Activated naive CD8-positive, alpha-beta T cell treated with anti-CD3 and anti-CD28 coated beads, Interleukin-2, amount 10 ng/mL, durations not matched to agents 7 days and 5 days (primary cell): ENCODE measurements at regions not wholly inside any gene's neighbourhood (a gene's known extent, or its start where the extent isn't known, plus 50 kb on each side); places are given as distances from the start of the nearest gene placed in this dataset.

Source experiments
- ATAC-seq: fragments of 150-1000 bp; cut with Tn5 transposase; one replicate; pipeline ENCODE4 v1.10.0; 2021; ENCODE audit warnings: low read depth, moderate library complexity
- POLR2A ChIA-PET: fragments of 350-600 bp; sonication (Branson Sonifier 250); formaldehyde crosslinking; loops from one replicate; lab custom pipeline; 2021; ENCODE audit warnings: antibody characterized with exemption; lab: Charles Lee
- DNase-seq: peaks from one replicate; pipeline ENCODE4 v3.0.0; 2021
- H3K27ac Mint-ChIP-seq: one replicate; pipeline ENCODE4 v1.8.0; 2022; ENCODE audit warnings: mild to moderate bottlenecking, mixed read lengths
- H3K27me3 Mint-ChIP-seq: one replicate; pipeline ENCODE4 v1.8.0; 2022; ENCODE audit warnings: mild to moderate bottlenecking, moderate library complexity, mixed read lengths
- H3K36me3 Mint-ChIP-seq: one replicate; pipeline ENCODE4 v1.8.0; 2021; ENCODE audit warnings: mild to moderate bottlenecking, mixed read lengths
- H3K4me1 Mint-ChIP-seq: one replicate; pipeline ENCODE4 v1.8.0; 2021; ENCODE audit warnings: mixed read lengths
- H3K4me3 Mint-ChIP-seq: one replicate; pipeline ENCODE4 v1.8.0; 2022; ENCODE audit warnings: mild to moderate bottlenecking, moderate library complexity, mixed read lengths
- H3K9me3 Mint-ChIP-seq: one replicate; pipeline ENCODE4 v1.8.0; 2021; ENCODE audit warnings: mixed read lengths

DNA sequence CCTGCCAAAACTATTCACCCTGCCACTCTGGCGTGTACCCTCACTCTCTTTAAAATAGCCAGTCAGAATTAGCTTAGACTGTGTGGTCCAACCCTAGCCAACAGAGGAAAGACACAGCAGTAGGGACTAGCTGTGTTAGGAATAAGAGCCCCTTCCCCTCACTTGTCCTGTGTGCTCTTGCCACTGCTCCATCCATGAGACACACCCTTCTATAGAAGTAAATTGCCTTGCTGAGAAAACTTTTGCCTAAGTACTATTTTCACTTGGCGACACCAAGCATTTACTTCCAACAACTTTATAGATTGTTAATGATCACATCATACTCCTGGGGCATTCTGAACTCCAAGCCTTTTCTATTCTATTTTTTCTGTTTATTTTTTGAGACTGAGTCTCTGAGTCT lies 170.2 kb upstream of the TRIM24 start:
- Mint-ChIP-seq H3K9me3 (peaks cover 7% of the 10 kb centered on the region), H3K27ac (no peak overlapping the region), H3K36me3 (no peaks in the 10 kb centered on the region), H3K4me3 (no peak overlapping the region), H3K27me3 (no peaks in the 10 kb centered on the region), H3K4me1 (no peaks in the 10 kb centered on the region)
- DNase-seq = no peak
- POLR2A ChIA-PET = no interaction called here
- no peak for ATAC-seq

DNA sequence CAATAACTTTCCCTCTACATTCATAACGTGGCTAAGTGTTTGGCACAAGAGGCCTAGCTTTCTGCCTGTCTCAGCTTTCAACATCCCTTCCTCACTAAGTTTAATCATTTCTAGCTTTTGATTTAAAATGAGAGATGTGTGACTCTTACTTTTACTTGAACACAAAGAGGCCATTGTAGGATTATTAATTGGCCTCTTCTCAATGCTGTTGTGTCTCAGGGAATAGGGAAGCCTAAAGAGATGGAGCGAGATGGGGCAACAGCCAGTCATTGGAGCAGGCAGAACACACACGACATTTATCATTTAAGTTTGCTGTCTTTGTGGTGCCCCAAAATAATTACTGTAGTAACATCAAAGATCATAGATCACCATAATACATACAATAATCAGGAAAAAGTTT lies 167.1 kb upstream of the TRIM24 start:
- ATAC-seq (no peak), DNase-seq (no peak)
- Mint-ChIP-seq H3K4me3 (no peak overlapping the region), H3K36me3 (no peaks in the 10 kb centered on the region), H3K27ac (no peak overlapping the region), H3K9me3 (peaks cover 7% of the 10 kb centered on the region), H3K4me1 (no peaks in the 10 kb centered on the region), H3K27me3 (no peaks in the 10 kb centered on the region)
- POLR2A ChIA-PET = no interaction called here

DNA sequence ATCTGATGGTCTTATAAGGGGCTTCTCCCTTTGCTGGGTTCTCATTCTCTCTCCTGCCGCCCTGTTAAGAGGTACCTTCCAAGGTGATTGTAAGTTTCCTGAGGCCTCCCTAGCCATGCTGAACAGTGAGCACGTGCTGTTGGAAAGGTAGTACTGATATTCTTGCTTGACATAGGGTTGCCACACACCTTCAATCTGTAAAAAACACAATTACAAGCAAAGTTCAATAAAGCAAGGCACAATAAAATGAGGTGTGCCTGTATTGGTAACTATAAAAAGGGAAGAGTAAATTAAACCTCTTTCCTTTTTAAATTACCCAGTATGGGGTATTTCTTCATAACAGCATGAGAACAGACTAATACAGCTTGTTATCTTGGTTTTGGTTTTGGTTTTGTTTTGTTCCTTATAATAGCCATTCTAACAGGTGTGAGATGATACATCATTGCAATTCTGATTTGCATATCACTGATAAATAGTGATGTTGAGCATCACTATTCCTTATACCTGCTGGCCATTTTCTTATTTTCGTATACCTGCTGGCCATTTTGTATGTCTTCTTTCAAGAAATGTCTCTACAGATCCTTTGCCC lies 164.9 kb upstream of the TRIM24 start:
- no peak for ATAC-seq
- Mint-ChIP-seq H3K27ac (no peak overlapping the region), H3K36me3 (no peaks in the 10 kb centered on the region), H3K4me3 (no peak overlapping the region), H3K4me1 (no peaks in the 10 kb centered on the region), H3K27me3 (no peaks in the 10 kb centered on the region), H3K9me3 (peaks cover 4% of the 10 kb centered on the region)
- POLR2A ChIA-PET = no interaction called here
- DNase-seq = no peak

DNA sequence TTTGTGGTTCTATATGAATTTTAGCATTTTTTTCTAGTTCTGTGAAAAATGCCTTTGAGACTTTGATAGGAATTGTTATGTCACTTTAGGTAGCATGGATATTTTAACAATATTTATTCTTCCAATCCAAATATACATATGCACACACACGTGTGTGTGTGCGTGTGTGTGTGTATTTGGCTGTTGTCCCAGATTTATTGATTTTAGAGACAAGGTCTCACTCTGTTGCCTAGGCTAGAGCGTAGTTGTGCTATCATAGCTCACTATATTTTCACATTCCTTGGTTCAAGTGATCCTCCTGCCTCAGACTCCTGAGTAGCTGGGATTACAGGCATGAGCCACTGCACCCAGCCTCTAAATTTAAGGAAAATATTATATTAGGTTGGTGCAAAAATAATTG lies 162.5 kb upstream of the TRIM24 start:
- no peaks in the 10 kb centered on the region for H3K9me3 Mint-ChIP-seq
- DNase-seq = no peak
- no peak overlapping the region for H3K27ac Mint-ChIP-seq
- no peaks in the 10 kb centered on the region for H3K36me3 Mint-ChIP-seq
- ATAC-seq = no peak
- H3K27me3 Mint-ChIP-seq = no peaks in the 10 kb centered on the region
- H3K4me3 Mint-ChIP-seq = no peak overlapping the region
- POLR2A ChIA-PET = no interaction called here
- no peaks in the 10 kb centered on the region for H3K4me1 Mint-ChIP-seq

DNA sequence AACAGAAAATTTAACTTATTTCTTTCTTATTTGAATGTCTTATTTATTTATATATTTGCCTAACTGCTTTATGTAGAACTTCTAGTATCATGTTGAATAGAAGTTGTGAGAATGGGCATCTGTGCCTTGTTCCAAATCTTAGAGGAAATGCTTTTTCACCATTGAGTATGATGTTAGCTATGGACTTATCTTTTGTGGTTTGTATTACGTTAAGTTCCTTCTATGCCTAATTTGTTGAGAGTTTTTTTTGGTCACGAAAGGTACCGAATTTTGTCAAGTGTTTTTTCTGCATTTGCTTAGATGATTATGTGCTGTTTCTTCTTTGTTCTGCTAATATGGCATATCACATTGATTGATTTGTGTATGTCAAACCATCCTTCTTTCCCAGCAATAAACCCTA lies 161.0 kb upstream of the TRIM24 start:
- no peaks in the 10 kb centered on the region for H3K9me3 Mint-ChIP-seq
- no peaks in the 10 kb centered on the region for H3K4me1 Mint-ChIP-seq
- POLR2A ChIA-PET = no interaction called here
- ATAC-seq = no peak
- no peak overlapping the region for H3K27ac Mint-ChIP-seq
- no peak for DNase-seq
- H3K36me3 Mint-ChIP-seq = no peaks in the 10 kb centered on the region
- H3K4me3 Mint-ChIP-seq = no peak overlapping the region
- no peaks in the 10 kb centered on the region for H3K27me3 Mint-ChIP-seq

DNA sequence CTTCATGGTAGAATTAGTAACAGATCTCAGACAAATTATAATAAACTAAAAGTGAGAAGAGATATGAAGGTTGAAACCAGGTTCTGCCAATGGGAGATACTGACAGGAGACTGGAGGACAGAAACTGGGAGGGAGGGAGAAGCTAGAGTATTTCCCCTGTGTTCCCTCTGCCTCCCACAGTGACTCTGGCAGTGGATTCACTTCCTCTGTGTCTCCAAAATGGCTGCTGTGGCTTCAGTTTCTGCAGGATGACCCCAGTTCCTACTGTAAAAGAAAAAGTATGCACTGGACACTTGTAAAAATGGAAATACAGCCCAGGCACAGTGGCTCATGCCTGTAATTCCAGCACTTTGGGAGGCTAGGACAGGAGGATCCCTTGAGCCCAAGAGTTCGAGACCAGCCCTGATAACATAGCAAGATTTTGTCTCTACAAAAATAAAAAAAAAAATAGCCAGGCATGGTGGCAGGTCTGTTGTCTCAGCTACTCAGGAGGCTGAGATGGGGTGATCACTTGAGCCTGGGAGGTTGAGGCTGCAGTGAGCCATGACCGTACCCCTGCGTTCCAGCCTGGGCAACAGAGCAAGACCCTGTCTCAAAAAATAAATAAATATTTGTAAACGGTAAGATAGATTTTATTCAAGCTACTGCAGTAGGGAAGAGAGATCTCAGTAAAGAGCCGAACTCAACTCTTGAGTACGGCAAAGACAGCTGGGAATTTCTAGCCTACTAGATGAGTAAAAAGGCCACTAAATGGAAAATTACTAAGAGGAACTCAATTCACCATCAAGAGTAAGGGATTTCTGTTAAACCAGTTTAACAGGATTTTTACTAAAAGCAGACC lies 156.6 kb upstream of the TRIM24 start:
- Mint-ChIP-seq H3K27ac (no peak overlapping the region), H3K4me3 (no peak overlapping the region), H3K4me1 (no peaks in the 10 kb centered on the region), H3K27me3 (no peaks in the 10 kb centered on the region), H3K9me3 (no peaks in the 10 kb centered on the region), H3K36me3 (no peaks in the 10 kb centered on the region)
- ATAC-seq (no peak), DNase-seq (no peak)
- POLR2A ChIA-PET = no interaction called here

DNA sequence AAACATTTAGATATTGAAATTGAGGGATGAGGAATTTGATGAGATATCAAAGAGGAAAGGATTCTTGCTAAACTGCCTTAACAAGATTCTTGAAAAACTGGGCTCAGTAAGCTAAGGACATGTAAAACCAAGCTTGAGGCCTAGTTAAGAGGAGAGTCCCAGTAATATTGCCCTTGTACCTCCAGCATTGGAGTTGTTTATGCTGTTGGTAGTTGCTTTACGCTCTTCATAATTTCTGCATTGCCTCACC lies 156.1 kb upstream of the TRIM24 start:
- no peaks in the 10 kb centered on the region for H3K9me3 Mint-ChIP-seq
- POLR2A ChIA-PET = no interaction called here
- no peak for ATAC-seq

DNA sequence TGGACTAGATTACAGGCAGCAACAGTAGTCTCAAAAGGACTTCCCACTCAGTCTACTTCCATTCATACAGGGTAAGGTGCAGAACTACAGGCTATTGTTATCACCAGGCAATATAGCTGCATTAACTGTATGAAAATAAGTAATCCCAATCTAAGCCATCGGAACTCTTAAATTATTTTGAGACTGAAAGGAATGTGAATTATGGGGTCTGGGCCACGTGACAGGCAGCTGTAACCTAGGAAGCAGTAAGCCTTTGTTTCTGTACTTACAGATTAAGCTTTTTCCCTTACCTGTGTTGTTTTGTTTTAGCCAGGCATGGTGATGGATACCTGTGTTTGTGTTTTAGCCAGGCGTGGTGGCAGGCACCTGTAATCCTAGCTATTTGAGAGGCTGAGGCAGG lies 152.4 kb upstream of the TRIM24 start:
- Mint-ChIP-seq H3K4me3 (no peak overlapping the region), H3K27ac (no peak overlapping the region), H3K9me3 (no peaks in the 10 kb centered on the region), H3K27me3 (no peaks in the 10 kb centered on the region), H3K36me3 (no peaks in the 10 kb centered on the region), H3K4me1 (no peaks in the 10 kb centered on the region)
- DNase-seq (no peak), ATAC-seq (no peak)
- POLR2A ChIA-PET = no interaction called here

More for the DNA sequence above, 156.1 kb upstream of the TRIM24 start:
- Mint-ChIP-seq H3K27ac (no peak overlapping the region), H3K4me1 (no peaks in the 10 kb centered on the region), H3K36me3 (no peaks in the 10 kb centered on the region), H3K27me3 (no peaks in the 10 kb centered on the region), H3K4me3 (no peak overlapping the region)
- no peak for DNase-seq

DNA sequence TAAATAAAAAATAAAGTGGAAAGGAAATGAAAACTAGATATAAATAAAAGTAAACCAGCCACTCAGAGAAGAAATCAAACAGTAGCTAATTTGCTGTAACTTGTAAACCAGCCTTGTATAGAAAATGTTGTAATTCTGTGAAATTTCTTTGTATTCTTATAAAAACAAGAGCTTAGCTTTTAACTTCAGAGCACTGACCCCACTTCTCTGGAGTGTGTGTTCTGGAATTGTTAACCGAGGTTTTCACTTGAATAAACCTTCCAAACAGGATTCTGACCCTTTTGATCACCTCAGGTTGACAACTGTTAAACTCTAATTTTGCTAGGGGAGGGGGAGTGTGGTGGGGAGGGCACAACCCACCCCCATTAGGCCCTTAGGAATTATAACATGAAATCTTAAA lies 151.9 kb upstream of the TRIM24 start:
- Mint-ChIP-seq H3K27ac (no peak overlapping the region), H3K4me1 (no peaks in the 10 kb centered on the region), H3K4me3 (no peak overlapping the region), H3K9me3 (no peaks in the 10 kb centered on the region), H3K36me3 (no peaks in the 10 kb centered on the region), H3K27me3 (no peaks in the 10 kb centered on the region)
- DNase-seq (no peak), ATAC-seq (no peak)
- POLR2A ChIA-PET = no interaction called here

DNA sequence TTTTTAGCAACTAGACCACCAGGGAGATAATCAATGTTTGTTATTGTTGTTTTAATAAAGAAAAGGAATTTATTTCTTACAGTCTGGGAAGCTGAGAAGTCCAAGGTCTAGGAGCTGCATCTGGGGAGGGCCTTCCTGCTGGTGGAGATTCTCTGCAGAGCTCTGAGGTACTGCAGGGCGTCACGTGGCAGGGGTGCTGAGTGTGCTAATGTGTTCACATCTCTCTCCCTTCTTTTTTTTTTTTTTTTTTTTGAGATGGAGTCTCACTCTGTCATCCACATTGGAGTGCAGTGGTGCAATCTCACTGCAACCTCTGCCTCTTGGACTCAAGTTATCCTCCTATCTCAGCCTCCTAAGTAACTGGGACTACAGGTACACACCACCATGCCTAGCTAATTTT lies 150.9 kb upstream of the TRIM24 start:
- ATAC-seq = no peak
- peaks cover 4% of the 10 kb centered on the region for H3K4me1 Mint-ChIP-seq
- H3K4me3 Mint-ChIP-seq = no peak overlapping the region
- no peak overlapping the region for H3K27ac Mint-ChIP-seq
- no peak for DNase-seq
- H3K27me3 Mint-ChIP-seq = no peaks in the 10 kb centered on the region
- H3K36me3 Mint-ChIP-seq = no peaks in the 10 kb centered on the region
- POLR2A ChIA-PET = no interaction called here
- no peaks in the 10 kb centered on the region for H3K9me3 Mint-ChIP-seq

DNA sequence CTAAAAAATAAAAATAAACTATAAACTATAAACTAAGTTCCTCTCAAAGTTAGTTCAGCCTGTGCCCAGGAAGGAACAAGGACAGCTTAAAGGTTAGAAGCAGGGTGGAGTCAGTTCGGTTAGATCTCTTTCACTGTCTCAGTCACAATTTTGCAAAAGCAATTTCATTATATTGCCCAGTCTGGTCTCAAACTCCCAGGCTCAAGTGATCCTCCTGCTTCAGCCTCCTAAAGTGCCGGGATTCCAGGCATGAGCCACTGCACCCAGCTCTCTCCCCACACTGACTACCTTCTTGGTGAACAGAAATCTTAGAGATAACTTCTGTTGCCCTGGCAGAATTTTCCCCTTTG lies 146.3 kb upstream of the TRIM24 start:
- Mint-ChIP-seq H3K9me3 (no peaks in the 10 kb centered on the region), H3K4me1 (peaks cover 4% of the 10 kb centered on the region), H3K4me3 (no peak overlapping the region), H3K36me3 (no peaks in the 10 kb centered on the region), H3K27me3 (peaks cover 3% of the 10 kb centered on the region), H3K27ac (no peak overlapping the region)
- ATAC-seq = no peak
- DNase-seq = no peak
- POLR2A ChIA-PET = no interaction called here

DNA sequence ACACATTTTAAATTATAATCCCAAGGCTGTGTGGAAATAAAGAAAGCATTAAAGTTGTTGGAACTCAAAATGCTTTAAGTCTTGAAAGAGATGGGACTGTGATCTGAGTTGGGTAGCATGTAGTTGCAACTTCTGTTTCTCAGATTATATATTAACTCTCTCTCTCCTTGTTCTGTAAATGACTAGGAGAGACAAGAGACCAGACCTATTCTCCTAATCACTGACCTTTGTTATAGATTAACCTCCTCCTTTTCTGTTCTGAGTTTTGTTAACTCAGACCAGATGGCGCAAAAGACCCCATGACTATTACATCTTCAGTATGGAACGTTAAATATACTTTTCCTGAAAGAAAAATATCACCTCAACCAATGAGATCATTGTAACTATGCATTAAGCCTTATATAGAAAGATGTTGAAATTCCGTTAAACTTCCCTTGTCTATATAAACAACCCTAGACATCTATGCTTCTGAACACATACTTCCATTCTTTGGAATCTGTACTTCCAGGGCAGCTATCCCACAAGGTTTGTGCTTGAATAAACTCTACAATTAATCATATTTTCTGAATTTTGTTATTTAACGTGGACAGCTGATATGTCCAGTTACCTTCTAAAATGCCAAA lies 143.5 kb upstream of the TRIM24 start:
- Mint-ChIP-seq H3K27me3 (peaks cover 3% of the 10 kb centered on the region), H3K4me3 (no peak overlapping the region), H3K9me3 (no peaks in the 10 kb centered on the region), H3K27ac (no peak overlapping the region), H3K4me1 (peaks cover 4% of the 10 kb centered on the region), H3K36me3 (no peaks in the 10 kb centered on the region)
- POLR2A ChIA-PET = no interaction called here
- no peak for DNase-seq
- ATAC-seq = no peak

DNA sequence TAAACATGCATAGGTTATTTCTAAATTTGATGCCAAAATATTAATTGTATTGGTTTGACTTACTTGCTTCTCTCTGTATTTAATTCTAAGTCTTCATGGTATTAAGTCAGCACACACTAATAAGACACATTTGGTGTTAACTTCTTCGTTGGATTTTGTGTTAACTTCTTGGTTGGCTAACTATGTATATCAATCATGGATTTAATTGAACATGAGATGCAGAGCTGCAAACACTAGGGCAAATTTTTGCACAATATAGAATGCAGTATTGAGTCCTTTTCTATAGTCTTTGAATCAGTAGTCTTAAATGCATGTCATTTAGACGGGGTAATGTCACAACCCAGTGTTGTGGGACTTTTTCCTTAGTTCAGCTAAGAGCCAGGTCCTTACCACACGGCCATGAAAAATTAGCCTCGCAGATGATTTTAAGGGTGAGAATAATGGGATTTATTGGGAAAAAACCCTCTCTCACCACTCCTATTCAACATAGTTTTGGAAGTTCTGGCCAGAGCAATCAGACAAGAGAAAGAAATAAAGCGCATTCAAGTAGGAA lies 142.9 kb upstream of the TRIM24 start:
- Mint-ChIP-seq H3K27ac (no peak overlapping the region), H3K4me1 (peaks cover 4% of the 10 kb centered on the region), H3K36me3 (no peaks in the 10 kb centered on the region), H3K9me3 (no peaks in the 10 kb centered on the region), H3K27me3 (peaks cover 3% of the 10 kb centered on the region), H3K4me3 (no peak overlapping the region)
- no peak for DNase-seq
- no peak for ATAC-seq
- POLR2A ChIA-PET = no interaction called here

DNA sequence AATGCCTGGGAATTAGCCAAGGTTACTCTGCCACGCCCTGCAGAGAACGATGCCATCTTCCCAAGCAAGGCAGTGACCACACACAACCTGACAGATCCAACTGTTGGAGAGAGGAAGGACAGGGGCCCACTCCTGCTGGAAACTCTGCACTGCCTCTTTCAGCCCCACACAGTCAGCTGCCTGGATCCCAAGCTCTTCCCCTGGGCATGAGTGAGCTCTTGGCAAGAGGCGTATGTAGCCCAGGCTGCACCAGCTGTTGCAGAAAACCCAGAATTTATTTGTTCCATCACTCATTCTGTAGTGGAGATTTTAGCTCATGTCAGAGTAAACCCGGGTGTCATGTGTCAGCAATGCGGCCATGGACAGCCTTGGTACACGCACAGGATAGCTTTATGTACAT lies 135.1 kb upstream of the TRIM24 start:
- no peak overlapping the region for H3K27ac Mint-ChIP-seq
- no peak overlapping the region for H3K4me3 Mint-ChIP-seq
- H3K27me3 Mint-ChIP-seq = no peaks in the 10 kb centered on the region
- peaks cover 13% of the 10 kb centered on the region for H3K9me3 Mint-ChIP-seq
- H3K4me1 Mint-ChIP-seq = no peaks in the 10 kb centered on the region
- DNase-seq (no peak), ATAC-seq (no peak)
- H3K36me3 Mint-ChIP-seq = peaks cover 1% of the 10 kb centered on the region
- POLR2A ChIA-PET = no interaction called here
